ENCODE measurements at regions not wholly inside any gene's neighbourhood (a gene's known extent, or its start where the extent isn't known, plus 50 kb on each side); places are given as distances from the start of the nearest gene placed in this dataset.

DNA sequence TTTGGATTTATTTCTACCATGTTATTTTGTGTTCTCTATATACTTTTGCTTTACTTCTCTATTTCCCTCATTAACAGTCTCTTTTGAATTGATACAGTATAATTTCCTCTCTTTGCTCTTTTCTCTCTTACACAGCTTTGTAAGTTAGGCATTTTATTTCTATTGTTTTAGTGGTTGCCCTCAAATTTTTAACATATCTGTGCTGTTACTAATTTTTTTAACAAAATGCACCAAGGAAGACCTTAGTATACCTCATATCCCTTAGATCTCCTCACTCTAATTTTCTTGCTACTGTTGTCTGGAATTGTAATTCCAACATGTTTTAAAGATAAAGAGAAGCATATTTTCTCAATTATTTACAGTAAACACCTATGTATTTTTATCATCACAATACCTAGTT lies 416.8 kb upstream of the SLC14A2 start:
- no peak overlapping the region for H3K4me3 ChIP-seq (ENCODE audit: control insufficient read depth, low read depth, low read length)
- DNase-seq (ENCODE audit: low read depth): no peak
- no peak for TF ChIP-seq CTCF (conservative IDR thresholded peaks at IDR 0.05; ENCODE audit: control insufficient read depth, insufficient read depth, low read depth, low read length)

- DNase-seq (ENCODE audit: low read depth): no peak
- TF ChIP-seq CTCF (conservative IDR thresholded peaks at IDR 0.05; ENCODE audit: control insufficient read depth, insufficient read depth, low read depth, low read length): no peak
These were observed 414.2 kb upstream of the SLC14A2 start for GRCh38 chr18:45201029-45201428.

DNA sequence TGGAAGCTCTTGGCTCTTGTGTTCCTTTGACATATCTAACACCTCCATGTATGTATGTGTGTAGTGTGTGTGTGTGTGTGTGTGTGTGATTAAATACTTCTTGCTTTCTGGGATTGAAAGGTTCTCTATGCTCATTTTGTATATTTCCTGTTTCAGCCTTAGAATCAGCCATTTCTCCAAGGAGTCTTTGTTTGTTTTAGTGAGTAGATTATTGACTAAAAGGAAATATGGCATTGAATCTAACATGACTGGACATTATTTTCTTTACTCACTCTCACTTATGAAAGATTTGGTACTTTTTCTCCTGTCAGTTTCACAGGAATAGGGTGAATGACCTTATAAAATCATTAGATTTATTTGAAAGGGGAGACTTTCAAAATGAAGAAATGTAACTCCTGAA lies 413.8 kb upstream of the SLC14A2 start:
- no peak overlapping the region for H3K4me3 ChIP-seq (ENCODE audit: control insufficient read depth, low read depth, low read length)
- no peak for TF ChIP-seq CTCF (conservative IDR thresholded peaks at IDR 0.05; ENCODE audit: control insufficient read depth, insufficient read depth, low read depth, low read length)
- DNase-seq (ENCODE audit: low read depth): no peak

More at GRCh38 chr18:45201029-45201428, 414.2 kb upstream of the SLC14A2 start:
- no peak overlapping the region for H3K4me3 ChIP-seq (ENCODE audit: control insufficient read depth, low read depth, low read length)

DNA sequence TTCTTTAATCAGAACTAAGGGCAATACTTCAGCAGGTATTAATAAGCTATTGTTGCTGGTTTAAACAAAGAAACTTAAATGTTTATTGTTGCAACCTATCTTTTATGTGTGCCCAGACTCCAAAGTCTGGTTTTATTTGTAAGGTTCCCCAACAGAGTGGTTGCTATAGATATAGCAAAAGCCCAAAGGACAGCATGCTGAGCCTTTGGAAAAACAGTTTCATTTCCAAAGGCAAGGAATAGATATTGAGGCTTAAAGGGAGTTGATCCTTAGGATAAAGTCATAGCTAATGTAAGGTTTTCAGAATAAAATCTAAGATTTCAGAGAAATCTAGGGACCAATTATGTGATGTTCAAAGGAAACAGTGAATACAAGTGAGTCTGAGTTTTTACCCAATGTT lies 413.2 kb upstream of the SLC14A2 start:
- no peak for TF ChIP-seq CTCF (conservative IDR thresholded peaks at IDR 0.05; ENCODE audit: control insufficient read depth, insufficient read depth, low read depth, low read length)
- no peak for DNase-seq (ENCODE audit: low read depth)
- H3K4me3 ChIP-seq (ENCODE audit: control insufficient read depth, low read depth, low read length): no peak overlapping the region

DNA sequence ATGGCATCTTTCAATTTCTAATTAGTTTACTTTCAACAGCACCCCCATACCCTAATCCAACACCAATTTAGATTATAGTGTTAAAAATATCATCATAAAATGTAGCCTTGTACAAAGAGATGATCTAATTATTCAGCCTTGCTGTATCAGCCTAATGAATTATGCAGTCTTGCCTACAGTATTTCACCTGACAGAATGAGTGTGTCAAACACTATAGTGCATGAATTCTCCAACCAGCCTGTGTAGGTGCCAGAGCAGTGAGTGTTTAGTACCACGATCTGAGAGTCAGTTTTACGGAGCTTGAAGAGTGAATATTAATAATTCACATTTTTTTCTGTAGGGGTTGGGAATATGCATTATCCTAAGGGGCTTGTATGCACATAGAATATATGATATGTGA lies 411.6 kb upstream of the SLC14A2 start:
- TF ChIP-seq CTCF (conservative IDR thresholded peaks at IDR 0.05; ENCODE audit: control insufficient read depth, insufficient read depth, low read depth, low read length): no peak
- DNase-seq (ENCODE audit: low read depth): no peak

GRCh38 chr18:45207328-45207727 lies 407.9 kb upstream of the SLC14A2 start:
- no peak overlapping the region for H3K4me3 ChIP-seq (ENCODE audit: control insufficient read depth, low read depth, low read length)
- DNase-seq (ENCODE audit: low read depth): no peak
- no peak for TF ChIP-seq CTCF (conservative IDR thresholded peaks at IDR 0.05; ENCODE audit: control insufficient read depth, insufficient read depth, low read depth, low read length)

More for the DNA sequence above, 411.6 kb upstream of the SLC14A2 start:
- no peak overlapping the region for H3K4me3 ChIP-seq (ENCODE audit: control insufficient read depth, low read depth, low read length)

DNA sequence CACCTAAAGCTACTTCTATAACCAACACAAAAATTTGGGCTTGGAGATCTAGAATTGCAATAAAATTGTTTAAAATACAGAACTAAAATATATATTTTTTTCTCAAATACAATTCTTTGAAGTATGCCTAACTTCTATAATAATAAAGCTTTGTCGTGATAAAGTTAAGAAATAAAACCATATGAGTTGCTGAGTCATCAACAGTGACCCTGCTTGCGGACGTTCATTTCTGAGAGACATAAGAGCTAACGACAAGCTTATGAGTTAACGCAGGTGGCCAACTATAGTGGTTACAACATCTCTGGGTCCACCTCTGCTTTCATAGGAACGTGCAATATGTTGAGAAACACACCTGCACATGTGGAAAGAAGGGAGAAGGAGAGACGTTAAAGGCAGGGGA lies 407.1 kb upstream of the SLC14A2 start:
- TF ChIP-seq CTCF (conservative IDR thresholded peaks at IDR 0.05; ENCODE audit: control insufficient read depth, insufficient read depth, low read depth, low read length): no peak
- no peak for DNase-seq (ENCODE audit: low read depth)
- no peak overlapping the region for H3K4me3 ChIP-seq (ENCODE audit: control insufficient read depth, low read depth, low read length)
